Cardiac fibroblast (primary cell): ENCODE measurements at regions not wholly inside any gene's neighbourhood (a gene's known extent, or its start where the extent isn't known, plus 50 kb on each side); places are given as distances from the start of the nearest gene placed in this dataset.

Source experiments
- DNase-seq, 2 donors: peaks; one replicate each; pipeline versions ENCODE4 v3.0.0 to v3.0.0-alpha.2; 2010; ENCODE audit warnings: low read depth in 2 of 2
- H3K4me3 ChIP-seq, 2 donors: replicated peaks in 1 of 2; 1 replicate in 1 of 2; 2 replicates in 1 of 2; pipeline ENCODE4 v1.5.1; 2011; ENCODE audit warnings: low read depth in 2 of 2, low read length in 2 of 2, mild to moderate bottlenecking in 2 of 2, moderate library complexity in 1 of 2
- CTCF ChIP-seq: IDR thresholded peaks from one replicate; pipeline ENCODE4 v1.5.1; 2011; ENCODE audit warnings: low read depth, mild to moderate bottlenecking, low read length, inconsistent platforms

GRCh38 chr14:98903371-98903770 is 368.6 kb downstream of the BCL11B start:
- no peak for DNase-seq
- H3K4me3 ChIP-seq = no peak overlapping the region
- TF ChIP-seq CTCF = no peak

DNA sequence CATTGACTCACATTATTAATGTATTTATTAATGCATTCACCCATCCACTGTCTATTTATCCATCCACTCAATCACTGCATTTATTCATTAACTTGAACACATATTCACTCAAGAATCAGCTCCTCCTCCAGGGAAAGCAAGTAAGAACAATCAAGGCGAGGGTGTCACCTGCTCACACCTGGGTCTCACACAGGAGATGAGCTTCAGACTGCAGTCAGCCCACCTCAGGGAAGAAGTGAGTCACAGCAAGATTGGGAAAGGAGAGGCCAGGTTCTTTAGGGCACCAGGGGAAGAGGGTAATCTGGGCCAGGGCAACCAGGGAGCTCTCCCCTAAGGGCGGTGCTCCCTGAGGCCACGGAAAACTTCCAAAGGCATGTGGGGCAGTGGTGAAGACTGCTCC is 367.3 kb downstream of the BCL11B start:
- no peak overlapping the region for H3K4me3 ChIP-seq
- TF ChIP-seq CTCF = no peak
- no peak for DNase-seq

DNA sequence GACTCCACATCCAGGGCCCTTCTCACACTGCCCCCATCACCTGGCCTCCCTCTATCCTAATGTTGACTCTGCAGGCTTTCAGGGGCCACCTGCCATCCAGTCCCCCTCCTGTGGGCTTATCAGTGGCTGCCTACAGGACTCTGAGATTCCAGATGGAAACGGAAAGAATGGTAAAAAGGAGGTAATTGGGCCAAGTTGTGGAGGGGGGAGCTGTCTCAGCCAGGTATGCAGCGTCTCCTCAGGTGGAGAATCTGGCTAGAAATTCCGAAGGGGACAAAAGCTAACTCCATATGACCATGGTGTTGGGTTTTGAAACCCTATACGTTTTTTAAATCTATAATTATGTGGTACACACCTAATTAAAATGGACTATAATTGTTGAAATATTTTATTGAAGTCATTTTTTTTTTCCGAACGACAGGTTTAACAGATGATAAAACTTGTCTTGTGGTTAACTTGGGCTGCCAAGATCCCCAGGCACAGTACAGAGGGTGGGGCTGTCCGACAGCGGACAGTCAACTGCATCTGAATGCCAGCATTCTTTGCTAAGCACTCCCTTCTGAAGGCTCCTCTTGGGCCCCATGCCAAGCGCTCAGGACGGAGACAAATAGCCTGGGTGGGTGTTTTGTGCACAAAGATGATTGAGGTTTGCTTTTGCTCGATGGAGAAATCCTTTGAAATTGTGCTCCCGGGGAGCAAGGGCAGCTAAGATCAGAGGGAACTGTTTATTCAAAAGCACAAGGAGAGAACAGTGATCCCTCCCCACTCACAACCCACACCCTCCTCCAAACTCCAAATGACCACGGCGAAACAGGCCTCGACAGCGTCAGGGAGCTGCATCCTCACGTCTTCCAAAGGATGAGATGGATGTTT is 365.6 kb downstream of the BCL11B start:
- TF ChIP-seq CTCF = no peak
- peak in 1 of 2 donors; percentile 34 for DNase-seq
- no peak overlapping the region for H3K4me3 ChIP-seq

GRCh38 chr14:98907271-98907670 is 364.7 kb downstream of the BCL11B start:
- no peak for DNase-seq
- no peak overlapping the region for H3K4me3 ChIP-seq
- TF ChIP-seq CTCF = no peak

DNA sequence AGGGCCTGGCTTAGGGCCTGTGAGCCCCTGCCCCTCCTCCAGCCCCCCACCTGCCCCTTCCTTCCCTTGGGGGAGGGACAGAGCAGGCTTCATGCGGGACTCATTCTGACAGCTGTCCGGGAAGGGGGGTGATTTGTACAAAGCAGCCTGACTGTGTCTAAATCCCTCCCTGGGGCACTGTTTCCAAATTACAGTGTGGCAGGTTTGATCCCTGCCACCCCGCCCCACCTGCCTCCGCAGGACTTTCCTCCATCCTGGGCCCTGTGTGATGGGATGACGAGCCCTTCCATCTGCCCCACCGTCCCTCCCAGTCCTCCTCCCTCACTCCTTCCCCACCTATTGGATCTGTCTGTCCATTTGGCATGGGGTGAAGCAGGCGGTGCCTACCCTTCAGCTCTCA is 363.9 kb downstream of the BCL11B start:
- no peak for TF ChIP-seq CTCF
- DNase-seq = no peak
- H3K4me3 ChIP-seq = no peak overlapping the region

- no peak for TF ChIP-seq CTCF
- H3K4me3 ChIP-seq = no peak overlapping the region
- DNase-seq = peak in 1 of 2 donors; percentile 5
Measured at GRCh38 chr14:98909251-98909944, 362.6 kb downstream of the BCL11B start.
